Suprapubic skin (tissue), 4 donors: ENCODE measurements at regions not wholly inside any gene's neighbourhood (a gene's known extent, or its start where the extent isn't known, plus 50 kb on each side); places are given as distances from the start of the nearest gene placed in this dataset.

Source experiments
- DNase-seq, 2 donors: peaks; one replicate each; pipeline ENCODE4 v3.0.0-alpha.2; 2019; ENCODE audit warnings: low spot score in 2 of 2
- H3K27ac ChIP-seq: fragments of 200-600 bp; sonication (generic); one replicate; pipeline ENCODE4 v1.5.1; 2019
- H3K27me3 ChIP-seq: fragments of 200-600 bp; sonication (generic); one replicate; pipeline ENCODE4 v1.5.1; 2019
- H3K36me3 ChIP-seq: fragments of 200-600 bp; sonication (generic); one replicate; pipeline ENCODE4 v1.5.1; 2019
- H3K4me1 ChIP-seq: fragments of 200-600 bp; sonication (generic); one replicate; pipeline ENCODE4 v1.5.1; 2019
- H3K4me3 ChIP-seq: fragments of 200-600 bp; sonication (generic); one replicate; pipeline ENCODE4 v1.5.1; 2019; ENCODE audit warnings: mild to moderate bottlenecking
- H3K9me3 ChIP-seq: fragments of 200-600 bp; sonication (generic); one replicate; pipeline ENCODE4 v1.5.1; 2019
- CTCF ChIP-seq, 2 donors: fragments of 200-600 bp in 1 of 2; fragments of 450-650 bp in 1 of 2; sonication (generic) in 1 of 2; IDR thresholded peaks; one replicate each; pipeline ENCODE4 v1.5.1; 2016 to 2019; ENCODE audit warnings: antibody characterized with exemption in 2 of 2, mild to moderate bottlenecking in 1 of 2, moderate library complexity in 1 of 2
- EP300 ChIP-seq: sonication (generic); formaldehyde crosslinking; IDR thresholded peaks from one replicate; pipeline ENCODE4 v1.6.1; 2017; ENCODE audit warnings: antibody characterized with exemption
- POLR2A ChIP-seq, 2 donors: fragments of 450-650 bp; IDR thresholded peaks; one replicate each; pipeline ENCODE4 v1.6.1; 2017; ENCODE audit warnings: antibody characterized with exemption in 2 of 2, mild to moderate bottlenecking in 2 of 2, moderate library complexity in 2 of 2
- POLR2AphosphoS5 ChIP-seq, 3 donors: sonication (generic); formaldehyde crosslinking; IDR thresholded peaks; one replicate each; pipeline ENCODE4 v1.6.1; 2017; ENCODE audit warnings: antibody characterized with exemption in 3 of 3
- WGBS: methylation state at CpG from one replicate; pipeline ENCODE4 v1.1.5; 2018; 5-methylcytosine and 5-hydroxymethylcytosine counted together

GRCh38 chr15:47338771-47339170 is 378.5 kb upstream of the SEMA6D start:
- H3K9me3 ChIP-seq, result no peaks in the 10 kb centered on the region
- WGBS, result 88% methylated on average over 3 of the region's 3 CpGs
- H3K36me3 ChIP-seq, result no peaks in the 10 kb centered on the region
- H3K4me3 ChIP-seq, result no peak overlapping the region
- H3K4me1 ChIP-seq, result no peaks in the 10 kb centered on the region
- no peak for DNase-seq
- no peak for TF ChIP-seq POLR2AphosphoS5 (IDR thresholded peaks at IDR 0.05)
- TF ChIP-seq EP300, result no peak
- no peak for TF ChIP-seq POLR2A (IDR thresholded peaks at IDR 0.05)
- TF ChIP-seq CTCF (IDR thresholded peaks at IDR 0.05), result no peak
- no peak overlapping the region for H3K27ac ChIP-seq
- no peaks in the 10 kb centered on the region for H3K27me3 ChIP-seq

GRCh38 chr15:47339800-47340570 is 377.3 kb upstream of the SEMA6D start:
- Histone ChIP-seq H3K27ac (no peak overlapping the region), H3K9me3 (no peaks in the 10 kb centered on the region), H3K36me3 (no peaks in the 10 kb centered on the region), H3K27me3 (no peaks in the 10 kb centered on the region), H3K4me1 (no peaks in the 10 kb centered on the region), H3K4me3 (no peak overlapping the region)
- WGBS, result 82% methylated on average over 4 of the region's 4 CpGs
- no peak for DNase-seq
- no peak for TF ChIP-seq POLR2A (IDR thresholded peaks at IDR 0.05)
- no peak for TF ChIP-seq EP300
- TF ChIP-seq CTCF (IDR thresholded peaks at IDR 0.05), result no peak
- no peak for TF ChIP-seq POLR2AphosphoS5 (IDR thresholded peaks at IDR 0.05)

- DNase-seq, result no peak
- Histone ChIP-seq H3K27me3 (no peaks in the 10 kb centered on the region), H3K4me1 (no peaks in the 10 kb centered on the region), H3K4me3 (no peak overlapping the region), H3K9me3 (no peaks in the 10 kb centered on the region), H3K27ac (no peak overlapping the region), H3K36me3 (no peaks in the 10 kb centered on the region)
- WGBS, result 55% methylated on average over 2 of the region's 2 CpGs
- TF ChIP-seq EP300 (no peak), CTCF (IDR thresholded peaks at IDR 0.05) (no peak), POLR2A (IDR thresholded peaks at IDR 0.05) (no peak), POLR2AphosphoS5 (IDR thresholded peaks at IDR 0.05) (no peak)
Measured at GRCh38 chr15:47340571-47340920, 376.8 kb upstream of the SEMA6D start.

GRCh38 chr15:47349179-47349578 is 368.1 kb upstream of the SEMA6D start:
- no peak overlapping the region for H3K4me3 ChIP-seq
- TF ChIP-seq EP300 (no peak), POLR2A (IDR thresholded peaks at IDR 0.05) (no peak), POLR2AphosphoS5 (IDR thresholded peaks at IDR 0.05) (no peak), CTCF (IDR thresholded peaks at IDR 0.05) (no peak)
- no peak for DNase-seq
- H3K27ac ChIP-seq, result no peak overlapping the region
- H3K4me1 ChIP-seq, result no peaks in the 10 kb centered on the region
- 77% methylated on average over 2 of the region's 2 CpGs for WGBS
- H3K36me3 ChIP-seq, result no peaks in the 10 kb centered on the region
- H3K27me3 ChIP-seq, result no peaks in the 10 kb centered on the region
- H3K9me3 ChIP-seq, result no peaks in the 10 kb centered on the region

GRCh38 chr15:47351501-47351900 is 365.8 kb upstream of the SEMA6D start:
- Histone ChIP-seq H3K4me3 (no peak overlapping the region), H3K27ac (no peak overlapping the region), H3K36me3 (no peaks in the 10 kb centered on the region), H3K4me1 (no peaks in the 10 kb centered on the region), H3K27me3 (no peaks in the 10 kb centered on the region), H3K9me3 (no peaks in the 10 kb centered on the region)
- DNase-seq, result no peak
- TF ChIP-seq POLR2A (IDR thresholded peaks at IDR 0.05) (no peak), CTCF (IDR thresholded peaks at IDR 0.05) (no peak), POLR2AphosphoS5 (IDR thresholded peaks at IDR 0.05) (no peak), EP300 (no peak)
